ENCODE measurements at regions not wholly inside any gene's neighbourhood (a gene's known extent, or its start where the extent isn't known, plus 50 kb on each side); places are given as distances from the start of the nearest gene placed in this dataset.

GRCh38 chr12:63018273-63018672, 83.3 kb upstream of the PPM1H start (continued):
- TF ChIP-seq ZNF274 (IDR thresholded peaks at IDR 0.05; ENCODE audit: insufficient read depth, insufficient read length) (no peak), ELK1 (IDR thresholded peaks at IDR 0.05; ENCODE audit: low read depth, low read length) (no peak), ATF7 (IDR thresholded peaks at IDR 0.05; ENCODE audit: low read depth) (no peak), NFIC (IDR thresholded peaks at IDR 0.05; ENCODE audit: low read depth, low read length) (no peak)

- Histone ChIP-seq H4K20me1 (ENCODE audit: control insufficient read depth, insufficient read depth) (no peaks in the 10 kb centered on the region), H3K9ac (ENCODE audit: control insufficient read depth, insufficient read depth, low read length) (no peak overlapping the region), H3K9me3 (replicated peaks; ENCODE audit: control insufficient read depth, insufficient read depth, low read length) (no peaks in the 10 kb centered on the region), H3K79me2 (ENCODE audit: control insufficient read depth, insufficient read depth, low read length) (no peaks in the 10 kb centered on the region), H3K4me1 (ENCODE audit: control insufficient read depth, insufficient read depth, low read length) (no peaks in the 10 kb centered on the region), H3K4me2 (ENCODE audit: control insufficient read depth, insufficient read depth) (no peak overlapping the region), H3K36me3 (ENCODE audit: control insufficient read depth in 2 of 2, insufficient read depth in 2 of 2, low read length in 1 of 2) (no peaks in the 10 kb centered on the region), H3K27me3 (replicated peaks in 1 of 2; ENCODE audit: control insufficient read depth in 2 of 2, insufficient read depth in 2 of 2, low read length in 1 of 2) (no peaks in the 10 kb centered on the region), H3K4me3 (no peak overlapping the region), H2AFZ (ENCODE audit: control insufficient read depth, low read depth, low read length) (no peak overlapping the region), H3K27ac (ENCODE audit: control insufficient read depth, insufficient read depth) (no peak overlapping the region)
- ChIA-PET RAD21 (ENCODE audit: unreplicated experiment) (no interaction called here), POLR2A (no interaction called here), SMC1A (ENCODE audit: uncharacterized antibody, unreplicated experiment) (interaction anchor here (0.9 to 1.3 kb wide), 2 partner anchors 7 to 11 kb away, joined by 3 read pairs; no protein-coding TSS in a partner anchor), CTCF (no interaction called here)
- no TSS peak for BruUV-seq (replicated peaks)
- WGBS (ENCODE audit: insufficient coverage, insufficient replicate concordance, low lambda C conversion rate, missing lambda C conversion rate) = 2% methylated on average over 3 of the region's 3 CpGs
- no peak for FAIRE-seq
- intact Hi-C loops (cut with micrococcal nuclease; ENCODE audit: unreplicated experiment) = no loop called here
- in situ Hi-C loops (cut with MboI) = no loop called here
- ATAC-seq = no peak
- no peak for DNase-seq (ENCODE audit: low read depth, low spot score)
- TF ChIP-seq ZBTB33 (IDR thresholded peaks at IDR 0.05) (no peak), CREM (IDR thresholded peaks at IDR 0.05; ENCODE audit: low read depth) (no peak), CHD1 (IDR thresholded peaks at IDR 0.05; ENCODE audit: low read depth, low read length) (no peak), ZBTB40 (IDR thresholded peaks at IDR 0.05; ENCODE audit: borderline replicate concordance) (no peak), TCF7 (IDR thresholded peaks at IDR 0.05; ENCODE audit: borderline replicate concordance) (no peak)
These were observed 78.4 kb upstream of the PPM1H start for GRCh38 chr12:63013302-63013701.
